GM23338 (cell line): ENCODE measurements at regions not wholly inside any gene's neighbourhood (a gene's known extent, or its start where the extent isn't known, plus 50 kb on each side); places are given as distances from the start of the nearest gene placed in this dataset.

Source experiments
- ATAC-seq: fragments of 200-7000 bp; cut with Tn5 transposase; 3 replicates; pipeline ENCODE4 v1.9.1; 2020
- DNase-seq: peaks from one replicate; pipeline ENCODE4 v3.0.0-alpha.2; 2015; ENCODE audit warnings: low spot score
- H2AFZ ChIP-seq: fragments of 200-600 bp; sonication (generic); 2 replicates; pipeline ENCODE4 v1.8.0; 2016; ENCODE audit warnings: antibody characterized with exemption, mild to moderate bottlenecking, moderate library complexity
- H3F3A ChIP-seq: fragments of 200-600 bp; sonication (generic); replicated peaks from 2 replicates; pipeline ENCODE4 v1.8.0; 2017; ENCODE audit warnings: antibody characterized with exemption, mixed run types, low read depth
- H3K27ac ChIP-seq: fragments of 200-600 bp; sonication (generic); 2 replicates; pipeline ENCODE4 v1.6.1; 2016; ENCODE audit warnings: low read depth
- H3K27me3 ChIP-seq: fragments of 200-600 bp; sonication (generic); 2 replicates; pipeline ENCODE4 v1.8.0; 2016; ENCODE audit warnings: mild to moderate bottlenecking, mixed run types, moderate library complexity; ENCODE audit not compliant: insufficient read depth
- H3K36me3 ChIP-seq: fragments of 200-600 bp; sonication (generic); 2 replicates; pipeline ENCODE4 v1.8.0; 2016; ENCODE audit warnings: mild to moderate bottlenecking; ENCODE audit not compliant: insufficient read depth
- H3K4me1 ChIP-seq: fragments of 200-600 bp; sonication (generic); 2 replicates; pipeline ENCODE4 v1.8.0; 2016; ENCODE audit warnings: mild to moderate bottlenecking, moderate library complexity; ENCODE audit not compliant: insufficient read depth
- H3K4me2 ChIP-seq: fragments of 200-600 bp; sonication (generic); 2 replicates; pipeline ENCODE4 v1.7.1; 2017; ENCODE audit warnings: mixed run types
- H3K4me3 ChIP-seq: fragments of 200-600 bp; sonication (generic); 2 replicates; pipeline ENCODE4 v1.6.1; 2016; ENCODE audit warnings: mixed run types
- H3K79me2 ChIP-seq: fragments of 200-600 bp; sonication (generic); replicated peaks from 2 replicates; pipeline ENCODE4 v1.8.0; 2017; ENCODE audit warnings: mild to moderate bottlenecking; ENCODE audit not compliant: insufficient read depth
- H3K9me2 ChIP-seq: fragments of 200-600 bp; sonication (generic); 2 replicates; pipeline ENCODE4 v1.8.0; 2017; ENCODE audit not compliant: insufficient read depth
- H4K20me1 ChIP-seq: fragments of 200-600 bp; sonication (generic); replicated peaks from 2 replicates; pipeline ENCODE4 v1.8.0; 2017; ENCODE audit warnings: mild to moderate bottlenecking; ENCODE audit not compliant: insufficient read depth
- H3K27ac Mint-ChIP-seq: 2 replicates; pipeline ENCODE4 v1.8.0; 2020; ENCODE audit warnings: inconsistent platforms, mild to moderate bottlenecking, moderate library complexity, mixed read lengths
- H3K27me3 Mint-ChIP-seq: 3 replicates; pipeline ENCODE4 v1.8.0; 2022; ENCODE audit warnings: low read depth, mild to moderate bottlenecking, moderate library complexity, mixed read lengths, inconsistent platforms; ENCODE audit not compliant: insufficient read depth, poor library complexity
- H3K36me3 Mint-ChIP-seq: 3 replicates; pipeline ENCODE4 v1.8.0; 2021; ENCODE audit warnings: low read depth, mild to moderate bottlenecking, inconsistent platforms, moderate library complexity, mixed read lengths
- H3K4me1 Mint-ChIP-seq: 3 replicates; pipeline ENCODE4 v1.8.0; 2020; ENCODE audit warnings: mild to moderate bottlenecking, inconsistent platforms, mixed read lengths
- H3K4me3 Mint-ChIP-seq: 3 replicates; pipeline ENCODE4 v1.8.0; 2021; ENCODE audit warnings: moderate library complexity, mild to moderate bottlenecking, inconsistent platforms, mixed read lengths
- H3K9me3 Mint-ChIP-seq: 3 replicates; pipeline ENCODE4 v1.8.0; 2020; ENCODE audit warnings: moderate library complexity, mild to moderate bottlenecking, inconsistent platforms, mixed read lengths
- CREB1 ChIP-seq: fragments of 250-450 bp; sonication (Bioruptor Pico); IDR thresholded peaks from 2 replicates; pipeline ENCODE4 v1.5.0; 2020; ENCODE audit warnings: low read depth, mild to moderate bottlenecking, moderate library complexity
- EZH2phosphoT487 ChIP-seq: fragments of 200-600 bp; sonication (generic); IDR thresholded peaks from one replicate; pipeline ENCODE4 v1.8.1; 2018; ENCODE audit warnings: antibody characterized with exemption; ENCODE audit not compliant: unreplicated experiment
- NANOG ChIP-seq: IDR thresholded peaks from 2 replicates; pipeline ENCODE4 v1.6.1; 2016; ENCODE audit warnings: antibody characterized with exemption, borderline replicate concordance
- STAT1 ChIP-seq: IDR thresholded peaks from one replicate; pipeline ENCODE4 v1.6.1; 2016; ENCODE audit warnings: antibody characterized with exemption; ENCODE audit not compliant: unreplicated experiment
- ZNF114 ChIP-seq: fragments of 250-450 bp; sonication (Bioruptor Pico); IDR thresholded peaks from 2 replicates; pipeline ENCODE4 v1.5.0; 2020; ENCODE audit warnings: mild to moderate bottlenecking, moderate library complexity
- ZNF331 ChIP-seq: fragments of 250-450 bp; sonication (Bioruptor Pico); IDR thresholded peaks from 2 replicates; pipeline ENCODE4 v1.5.0; 2020; ENCODE audit warnings: low read depth, mild to moderate bottlenecking, moderate library complexity
- TF ChIP-seq, protein P1 (sequence below): IDR thresholded peaks from 2 replicates; pipeline ENCODE4 v1.6.1; 2016; ENCODE audit warnings: antibody characterized with exemption
- TF ChIP-seq, protein P2 (sequence below): IDR thresholded peaks from one replicate; pipeline ENCODE4 v1.6.1; 2018; ENCODE audit warnings: antibody characterized with exemption; ENCODE audit not compliant: unreplicated experiment
- TF ChIP-seq, protein P3 (sequence below): fragments of 250-450 bp; sonication (Bioruptor Pico); IDR thresholded peaks from 2 replicates; pipeline ENCODE4 v1.5.0; 2020; ENCODE audit warnings: mild to moderate bottlenecking, moderate library complexity
- TF ChIP-seq, protein P4 (sequence below), 2 experiments: fragments of 200-600 bp in 1 of 2; sonication (generic) in 1 of 2; conservative IDR thresholded peaks; 2 replicates each; pipeline versions ENCODE4 v1.5.1 to v1.6.1; 2016 to 2017; ENCODE audit warnings: antibody characterized with exemption in 2 of 2, low read depth in 2 of 2, mild to moderate bottlenecking in 2 of 2, moderate library complexity in 1 of 2

DNA sequence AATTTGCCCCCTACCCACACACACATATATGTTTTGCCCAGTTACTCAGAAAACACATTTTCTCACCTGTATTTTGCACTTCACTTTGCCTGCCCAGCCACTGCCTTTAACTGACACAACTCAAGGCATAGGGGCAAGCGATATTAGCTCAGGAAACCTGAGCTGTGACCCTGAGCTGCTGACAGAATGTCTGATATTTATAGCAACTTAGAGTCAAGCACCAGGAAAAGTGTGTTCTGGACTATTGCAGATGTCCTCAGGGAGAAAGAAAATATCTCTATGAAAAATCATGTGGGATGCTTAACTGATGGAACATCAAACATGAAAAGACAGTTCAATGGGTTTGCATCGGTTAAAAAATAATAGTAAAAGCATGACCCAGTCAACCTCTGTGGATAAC, 63.9 kb upstream of the SLC35C1 start:
- no peak for ATAC-seq
- Mint-ChIP-seq H3K4me1 (peaks cover 17% of the 10 kb centered on the region), H3K36me3 (peaks cover 10% of the 10 kb centered on the region), H3K27me3 (peaks cover 4% of the 10 kb centered on the region), H3K27ac (no peak overlapping the region), H3K4me3 (no peak overlapping the region), H3K9me3 (peaks cover 17% of the 10 kb centered on the region)
- H3K79me2 ChIP-seq = no peaks in the 10 kb centered on the region
- H3K4me2 ChIP-seq = no peak overlapping the region
- H3K36me3 ChIP-seq = no peaks in the 10 kb centered on the region
- H4K20me1 ChIP-seq = no peaks in the 10 kb centered on the region
- H3K27ac ChIP-seq = no peak overlapping the region
- no peak overlapping the region for H2AFZ ChIP-seq
- peaks cover 6% of the 10 kb centered on the region for H3K4me1 ChIP-seq
- H3K27me3 ChIP-seq = no peaks in the 10 kb centered on the region
- no peak for DNase-seq
- no peaks in the 10 kb centered on the region for H3F3A ChIP-seq
- TF ChIP-seq NANOG (no peak), STAT1 (no peak), CREB1 (CRISPR knock-in tag) (no peak), ZNF331 (CRISPR knock-in tag) (no peak), EZH2phosphoT487 (no peak), ZNF114 (CRISPR knock-in tag) (no peak)
- TF ChIP-seq, protein P1, sequence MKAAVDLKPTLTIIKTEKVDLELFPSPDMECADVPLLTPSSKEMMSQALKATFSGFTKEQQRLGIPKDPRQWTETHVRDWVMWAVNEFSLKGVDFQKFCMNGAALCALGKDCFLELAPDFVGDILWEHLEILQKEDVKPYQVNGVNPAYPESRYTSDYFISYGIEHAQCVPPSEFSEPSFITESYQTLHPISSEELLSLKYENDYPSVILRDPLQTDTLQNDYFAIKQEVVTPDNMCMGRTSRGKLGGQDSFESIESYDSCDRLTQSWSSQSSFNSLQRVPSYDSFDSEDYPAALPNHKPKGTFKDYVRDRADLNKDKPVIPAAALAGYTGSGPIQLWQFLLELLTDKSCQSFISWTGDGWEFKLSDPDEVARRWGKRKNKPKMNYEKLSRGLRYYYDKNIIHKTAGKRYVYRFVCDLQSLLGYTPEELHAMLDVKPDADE = no peak
- TF ChIP-seq, protein P2, sequence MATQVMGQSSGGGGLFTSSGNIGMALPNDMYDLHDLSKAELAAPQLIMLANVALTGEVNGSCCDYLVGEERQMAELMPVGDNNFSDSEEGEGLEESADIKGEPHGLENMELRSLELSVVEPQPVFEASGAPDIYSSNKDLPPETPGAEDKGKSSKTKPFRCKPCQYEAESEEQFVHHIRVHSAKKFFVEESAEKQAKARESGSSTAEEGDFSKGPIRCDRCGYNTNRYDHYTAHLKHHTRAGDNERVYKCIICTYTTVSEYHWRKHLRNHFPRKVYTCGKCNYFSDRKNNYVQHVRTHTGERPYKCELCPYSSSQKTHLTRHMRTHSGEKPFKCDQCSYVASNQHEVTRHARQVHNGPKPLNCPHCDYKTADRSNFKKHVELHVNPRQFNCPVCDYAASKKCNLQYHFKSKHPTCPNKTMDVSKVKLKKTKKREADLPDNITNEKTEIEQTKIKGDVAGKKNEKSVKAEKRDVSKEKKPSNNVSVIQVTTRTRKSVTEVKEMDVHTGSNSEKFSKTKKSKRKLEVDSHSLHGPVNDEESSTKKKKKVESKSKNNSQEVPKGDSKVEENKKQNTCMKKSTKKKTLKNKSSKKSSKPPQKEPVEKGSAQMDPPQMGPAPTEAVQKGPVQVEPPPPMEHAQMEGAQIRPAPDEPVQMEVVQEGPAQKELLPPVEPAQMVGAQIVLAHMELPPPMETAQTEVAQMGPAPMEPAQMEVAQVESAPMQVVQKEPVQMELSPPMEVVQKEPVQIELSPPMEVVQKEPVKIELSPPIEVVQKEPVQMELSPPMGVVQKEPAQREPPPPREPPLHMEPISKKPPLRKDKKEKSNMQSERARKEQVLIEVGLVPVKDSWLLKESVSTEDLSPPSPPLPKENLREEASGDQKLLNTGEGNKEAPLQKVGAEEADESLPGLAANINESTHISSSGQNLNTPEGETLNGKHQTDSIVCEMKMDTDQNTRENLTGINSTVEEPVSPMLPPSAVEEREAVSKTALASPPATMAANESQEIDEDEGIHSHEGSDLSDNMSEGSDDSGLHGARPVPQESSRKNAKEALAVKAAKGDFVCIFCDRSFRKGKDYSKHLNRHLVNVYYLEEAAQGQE = no peak
- TF ChIP-seq, protein P3, sequence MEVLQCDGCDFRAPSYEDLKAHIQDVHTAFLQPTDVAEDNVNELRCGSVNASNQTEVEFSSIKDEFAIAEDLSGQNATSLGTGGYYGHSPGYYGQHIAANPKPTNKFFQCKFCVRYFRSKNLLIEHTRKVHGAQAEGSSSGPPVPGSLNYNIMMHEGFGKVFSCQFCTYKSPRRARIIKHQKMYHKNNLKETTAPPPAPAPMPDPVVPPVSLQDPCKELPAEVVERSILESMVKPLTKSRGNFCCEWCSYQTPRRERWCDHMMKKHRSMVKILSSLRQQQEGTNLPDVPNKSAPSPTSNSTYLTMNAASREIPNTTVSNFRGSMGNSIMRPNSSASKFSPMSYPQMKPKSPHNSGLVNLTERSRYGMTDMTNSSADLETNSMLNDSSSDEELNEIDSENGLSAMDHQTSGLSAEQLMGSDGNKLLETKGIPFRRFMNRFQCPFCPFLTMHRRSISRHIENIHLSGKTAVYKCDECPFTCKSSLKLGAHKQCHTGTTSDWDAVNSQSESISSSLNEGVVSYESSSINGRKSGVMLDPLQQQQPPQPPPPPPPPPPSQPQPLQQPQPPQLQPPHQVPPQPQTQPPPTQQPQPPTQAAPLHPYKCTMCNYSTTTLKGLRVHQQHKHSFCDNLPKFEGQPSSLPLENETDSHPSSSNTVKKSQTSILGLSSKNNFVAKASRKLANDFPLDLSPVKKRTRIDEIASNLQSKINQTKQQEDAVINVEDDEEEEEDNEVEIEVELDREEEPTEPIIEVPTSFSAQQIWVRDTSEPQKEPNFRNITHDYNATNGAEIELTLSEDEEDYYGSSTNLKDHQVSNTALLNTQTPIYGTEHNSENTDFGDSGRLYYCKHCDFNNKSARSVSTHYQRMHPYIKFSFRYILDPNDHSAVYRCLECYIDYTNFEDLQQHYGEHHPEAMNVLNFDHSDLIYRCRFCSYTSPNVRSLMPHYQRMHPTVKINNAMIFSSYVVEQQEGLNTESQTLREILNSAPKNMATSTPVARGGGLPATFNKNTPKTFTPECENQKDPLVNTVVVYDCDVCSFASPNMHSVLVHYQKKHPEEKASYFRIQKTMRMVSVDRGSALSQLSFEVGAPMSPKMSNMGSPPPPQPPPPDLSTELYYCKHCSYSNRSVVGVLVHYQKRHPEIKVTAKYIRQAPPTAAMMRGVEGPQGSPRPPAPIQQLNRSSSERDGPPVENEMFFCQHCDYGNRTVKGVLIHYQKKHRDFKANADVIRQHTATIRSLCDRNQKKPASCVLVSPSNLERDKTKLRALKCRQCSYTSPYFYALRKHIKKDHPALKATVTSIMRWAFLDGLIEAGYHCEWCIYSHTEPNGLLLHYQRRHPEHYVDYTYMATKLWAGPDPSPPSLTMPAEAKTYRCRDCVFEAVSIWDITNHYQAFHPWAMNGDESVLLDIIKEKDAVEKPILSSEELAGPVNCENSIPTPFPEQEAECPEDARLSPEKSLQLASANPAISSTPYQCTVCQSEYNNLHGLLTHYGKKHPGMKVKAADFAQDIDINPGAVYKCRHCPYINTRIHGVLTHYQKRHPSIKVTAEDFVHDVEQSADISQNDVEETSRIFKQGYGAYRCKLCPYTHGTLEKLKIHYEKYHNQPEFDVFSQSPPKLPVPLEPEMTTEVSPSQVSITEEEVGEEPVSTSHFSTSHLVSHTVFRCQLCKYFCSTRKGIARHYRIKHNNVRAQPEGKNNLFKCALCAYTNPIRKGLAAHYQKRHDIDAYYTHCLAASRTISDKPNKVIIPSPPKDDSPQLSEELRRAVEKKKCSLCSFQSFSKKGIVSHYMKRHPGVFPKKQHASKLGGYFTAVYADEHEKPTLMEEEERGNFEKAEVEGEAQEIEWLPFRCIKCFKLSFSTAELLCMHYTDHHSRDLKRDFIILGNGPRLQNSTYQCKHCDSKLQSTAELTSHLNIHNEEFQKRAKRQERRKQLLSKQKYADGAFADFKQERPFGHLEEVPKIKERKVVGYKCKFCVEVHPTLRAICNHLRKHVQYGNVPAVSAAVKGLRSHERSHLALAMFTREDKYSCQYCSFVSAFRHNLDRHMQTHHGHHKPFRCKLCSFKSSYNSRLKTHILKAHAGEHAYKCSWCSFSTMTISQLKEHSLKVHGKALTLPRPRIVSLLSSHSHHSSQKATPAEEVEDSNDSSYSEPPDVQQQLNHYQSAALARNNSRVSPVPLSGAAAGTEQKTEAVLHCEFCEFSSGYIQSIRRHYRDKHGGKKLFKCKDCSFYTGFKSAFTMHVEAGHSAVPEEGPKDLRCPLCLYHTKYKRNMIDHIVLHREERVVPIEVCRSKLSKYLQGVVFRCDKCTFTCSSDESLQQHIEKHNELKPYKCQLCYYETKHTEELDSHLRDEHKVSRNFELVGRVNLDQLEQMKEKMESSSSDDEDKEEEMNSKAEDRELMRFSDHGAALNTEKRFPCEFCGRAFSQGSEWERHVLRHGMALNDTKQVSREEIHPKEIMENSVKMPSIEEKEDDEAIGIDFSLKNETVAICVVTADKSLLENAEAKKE = no peak
- TF ChIP-seq, protein P4, sequence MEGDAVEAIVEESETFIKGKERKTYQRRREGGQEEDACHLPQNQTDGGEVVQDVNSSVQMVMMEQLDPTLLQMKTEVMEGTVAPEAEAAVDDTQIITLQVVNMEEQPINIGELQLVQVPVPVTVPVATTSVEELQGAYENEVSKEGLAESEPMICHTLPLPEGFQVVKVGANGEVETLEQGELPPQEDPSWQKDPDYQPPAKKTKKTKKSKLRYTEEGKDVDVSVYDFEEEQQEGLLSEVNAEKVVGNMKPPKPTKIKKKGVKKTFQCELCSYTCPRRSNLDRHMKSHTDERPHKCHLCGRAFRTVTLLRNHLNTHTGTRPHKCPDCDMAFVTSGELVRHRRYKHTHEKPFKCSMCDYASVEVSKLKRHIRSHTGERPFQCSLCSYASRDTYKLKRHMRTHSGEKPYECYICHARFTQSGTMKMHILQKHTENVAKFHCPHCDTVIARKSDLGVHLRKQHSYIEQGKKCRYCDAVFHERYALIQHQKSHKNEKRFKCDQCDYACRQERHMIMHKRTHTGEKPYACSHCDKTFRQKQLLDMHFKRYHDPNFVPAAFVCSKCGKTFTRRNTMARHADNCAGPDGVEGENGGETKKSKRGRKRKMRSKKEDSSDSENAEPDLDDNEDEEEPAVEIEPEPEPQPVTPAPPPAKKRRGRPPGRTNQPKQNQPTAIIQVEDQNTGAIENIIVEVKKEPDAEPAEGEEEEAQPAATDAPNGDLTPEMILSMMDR (conservative IDR thresholded peaks at IDR 0.05; ENCODE audit: low read depth in 2 of 2) = no peak
- H3K9me2 ChIP-seq = peaks cover 4% of the 10 kb centered on the region; the same call in 1 of the 2 replicates
- no peak overlapping the region for H3K4me3 ChIP-seq
